GM18867 (cell line): ENCODE measurements at regions not wholly inside any gene's neighbourhood (a gene's known extent, or its start where the extent isn't known, plus 50 kb on each side); places are given as distances from the start of the nearest gene placed in this dataset.
A peak's percentile ranks its signal among the peaks of the same experiment; 100 is the strongest.

ENCODE experiments used
- ATAC-seq: cut with Tn5 transposase; IDR thresholded peaks from one replicate; pipeline ENCODE4 v1.9.1; 2021; ENCODE audit warnings: mild to moderate bottlenecking, moderate library complexity; ENCODE audit not compliant: unreplicated experiment

DNA sequence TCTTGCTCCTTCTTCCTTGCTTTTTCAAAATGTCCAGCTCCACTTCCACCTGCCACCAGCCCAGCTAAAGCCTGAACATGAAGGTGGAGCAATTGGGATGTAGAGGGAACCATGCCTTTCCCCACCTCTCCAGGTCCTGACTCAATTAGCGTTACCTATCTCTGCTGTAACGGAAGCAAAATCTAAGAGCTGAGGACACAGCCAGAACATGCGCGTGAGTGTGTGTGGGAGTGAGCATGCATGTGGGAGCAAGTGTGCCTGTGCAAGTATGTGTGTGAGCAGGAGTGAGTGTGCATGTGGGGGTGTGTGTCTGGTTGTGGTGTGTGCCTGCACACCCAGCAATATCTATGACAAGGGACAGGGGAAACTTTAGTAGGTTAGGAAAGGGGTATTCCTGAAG, 364.5 kb downstream of the MID1IP1 start:
- no peak for ATAC-seq

GRCh38 chrX:39167791-39168190, 366.5 kb downstream of the MID1IP1 start:
- peak; percentile 87 for ATAC-seq

- no peak for ATAC-seq
Observed at GRCh38 chrX:39168609-39169008, 367.4 kb downstream of the MID1IP1 start.

DNA sequence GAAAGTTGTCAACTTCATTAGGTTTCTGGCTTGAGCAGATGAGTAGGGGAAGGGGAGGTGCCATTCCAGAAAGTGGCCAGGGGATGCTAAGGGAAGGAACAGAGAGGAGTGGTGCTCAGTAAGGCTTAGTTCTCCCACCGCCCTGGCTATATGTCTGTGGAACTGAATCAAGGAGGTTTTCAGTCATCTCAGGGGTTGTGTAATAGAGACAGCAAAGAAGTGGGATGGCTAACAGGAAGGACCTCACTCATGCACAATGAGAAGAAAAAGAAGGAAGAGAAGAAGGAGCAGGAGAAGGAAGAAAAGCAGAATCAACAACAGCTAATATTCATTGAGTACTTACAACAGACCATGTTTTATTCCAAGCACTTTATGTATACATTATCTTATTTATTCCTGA, 368.7 kb downstream of the MID1IP1 start:
- no peak for ATAC-seq

DNA sequence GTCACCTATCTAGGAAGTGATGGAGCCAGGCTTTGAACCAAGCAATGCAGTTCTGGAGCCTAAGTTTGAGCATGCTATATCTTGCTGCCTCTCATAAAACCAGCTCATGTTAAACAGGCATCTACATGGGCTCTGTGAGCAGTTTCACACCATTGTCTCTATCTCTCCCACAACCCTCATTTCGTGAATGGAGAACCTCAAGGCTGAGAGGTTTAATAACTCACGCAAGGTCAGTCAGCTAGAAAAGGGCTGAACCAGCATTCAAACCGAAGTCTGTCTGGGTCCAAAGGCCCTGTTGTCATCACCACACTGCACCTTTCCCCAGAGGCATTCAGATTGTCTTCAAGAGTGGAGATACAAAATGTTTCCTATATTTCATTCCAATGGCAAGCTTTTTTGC, 369.2 kb downstream of the MID1IP1 start:
- ATAC-seq = no peak

DNA sequence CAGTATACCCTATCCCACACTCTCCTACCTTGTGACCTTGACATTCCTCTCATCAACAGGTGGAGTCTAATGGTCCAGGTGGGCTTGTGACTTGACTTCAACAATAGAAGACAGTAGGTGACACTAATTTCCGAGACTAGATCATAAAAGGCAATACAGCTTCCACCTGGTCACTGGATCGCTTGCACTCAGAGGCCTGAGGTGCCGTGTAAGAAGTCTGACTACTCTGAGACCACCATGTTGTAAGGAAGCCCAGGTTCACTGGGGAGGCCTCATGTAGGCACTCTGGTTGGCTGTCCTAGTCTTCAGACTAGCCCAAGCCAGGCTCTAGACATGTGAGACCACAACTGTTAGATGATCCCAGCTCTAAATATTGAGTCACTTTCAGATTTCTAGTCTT, 370.4 kb downstream of the MID1IP1 start:
- no peak for ATAC-seq

DNA sequence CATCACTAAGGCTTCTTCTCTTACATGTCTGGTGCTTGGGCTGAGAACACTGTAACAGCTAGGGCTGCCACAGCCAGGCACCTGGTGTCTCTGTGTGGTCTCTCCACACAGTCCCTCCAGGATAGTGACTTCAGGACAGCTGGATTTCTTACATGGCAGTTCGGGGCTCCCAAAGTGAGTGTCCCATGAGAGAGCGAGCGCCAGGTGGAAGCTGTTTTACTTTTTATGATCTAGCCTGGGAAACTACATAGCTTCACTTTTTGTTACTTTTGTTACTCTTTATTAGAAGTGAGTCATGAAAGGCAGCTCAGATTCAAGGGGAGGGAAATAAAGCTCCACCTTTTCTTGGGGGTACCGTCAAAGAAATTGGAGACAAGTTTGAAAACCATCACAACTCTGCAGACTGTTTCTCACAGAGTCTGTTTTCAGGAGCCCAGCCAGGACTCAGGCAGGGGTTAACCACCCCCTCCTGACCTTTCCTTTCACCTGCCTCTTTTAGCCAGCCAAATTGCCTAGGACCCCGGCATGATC, 373.0 kb downstream of the MID1IP1 start:
- no peak for ATAC-seq

DNA sequence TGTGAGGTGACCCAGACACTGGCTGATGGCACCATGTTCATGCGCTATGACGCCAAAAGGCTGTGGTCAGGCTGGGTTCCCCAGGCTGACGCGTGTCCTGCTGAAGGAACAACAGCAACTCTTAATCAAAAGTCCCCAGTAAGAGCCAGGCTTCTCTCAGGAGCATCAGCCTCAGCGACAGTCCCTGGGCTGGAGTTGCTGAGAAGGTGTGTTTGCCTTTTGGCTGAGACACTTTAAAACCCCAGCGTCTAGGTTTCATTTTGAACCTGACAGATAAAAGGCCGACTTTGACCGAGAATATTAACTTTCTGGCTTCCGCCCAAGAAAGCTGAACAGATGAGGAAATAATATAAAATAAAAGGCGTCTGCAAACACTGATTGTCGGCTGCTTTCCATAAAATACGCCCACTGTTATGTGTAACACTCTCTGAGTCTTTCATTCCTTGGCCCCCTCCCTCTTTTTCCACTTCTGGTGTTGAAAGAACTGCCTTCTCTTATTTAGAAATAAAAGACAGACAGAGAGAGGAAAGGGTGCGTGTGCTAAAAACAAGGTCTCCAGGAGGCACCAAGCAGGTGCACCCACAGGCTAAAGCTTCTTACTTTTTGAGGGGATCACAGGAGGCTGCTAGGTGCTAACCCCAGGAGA, 373.6 kb downstream of the MID1IP1 start:
- ATAC-seq = no peak

DNA sequence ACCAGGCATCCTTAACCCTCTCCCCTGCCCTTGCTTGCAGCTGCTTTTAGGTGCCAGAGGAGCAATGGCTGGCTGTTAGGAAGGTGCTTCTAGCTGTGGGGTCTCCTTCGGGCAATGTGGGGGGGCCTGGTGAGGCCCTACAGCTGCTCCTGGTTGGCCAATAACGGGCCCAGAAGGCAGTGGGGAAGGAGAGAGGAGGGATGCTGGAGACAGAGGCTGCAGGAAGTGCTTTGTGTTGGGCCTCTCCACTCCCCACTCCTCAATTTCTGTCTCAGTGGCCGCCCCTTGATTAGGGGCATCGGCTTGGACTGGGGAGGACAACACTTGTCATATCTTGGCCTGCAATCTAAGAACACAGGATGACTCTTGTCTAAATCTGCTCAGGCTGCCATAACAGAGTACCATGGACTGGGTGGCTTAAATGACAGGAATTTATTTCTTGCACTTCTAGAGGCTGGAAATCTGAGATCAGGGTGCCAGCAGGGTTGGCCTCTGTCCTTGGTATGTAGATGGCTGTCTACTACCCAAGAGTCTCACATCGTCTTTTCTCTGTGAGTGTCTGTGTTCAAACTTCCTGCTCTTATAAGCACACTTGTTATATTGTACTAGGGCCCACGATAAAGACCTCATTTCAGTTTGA, 374.3 kb downstream of the MID1IP1 start:
- ATAC-seq = no peak

DNA sequence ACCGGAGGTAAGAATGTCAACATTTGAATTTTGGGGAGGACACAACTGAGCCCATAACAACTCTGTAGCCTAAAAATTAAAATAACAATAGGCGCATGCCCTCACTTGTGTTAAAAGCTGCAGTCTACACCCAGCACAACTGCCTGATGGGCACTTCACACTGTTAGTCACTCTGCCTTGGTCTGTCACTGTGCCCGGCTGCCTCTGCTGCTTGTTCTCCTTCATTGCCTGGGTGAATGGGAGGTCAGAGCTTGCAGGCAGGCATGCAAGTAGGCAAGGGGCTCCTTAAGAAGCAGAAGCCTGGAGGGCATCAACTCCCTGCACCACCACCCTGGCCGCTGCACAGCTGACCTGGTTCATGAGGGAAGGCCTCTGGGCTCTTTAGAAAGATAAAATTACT, 374.8 kb downstream of the MID1IP1 start:
- ATAC-seq = no peak

- ATAC-seq = no peak
Observed at GRCh38 chrX:39189431-39189830, 388.2 kb downstream of the MID1IP1 start.

GRCh38 chrX:39194673-39195072, 393.4 kb downstream of the MID1IP1 start:
- ATAC-seq = no peak

- ATAC-seq = no peak
Observed at GRCh38 chrX:39195156-39195555, 393.9 kb downstream of the MID1IP1 start.

GRCh38 chrX:39196192-39197102, 395.2 kb downstream of the MID1IP1 start:
- ATAC-seq = peak; percentile 97

GRCh38 chrX:39199429-39199828, 398.2 kb downstream of the MID1IP1 start:
- no peak for ATAC-seq

DNA sequence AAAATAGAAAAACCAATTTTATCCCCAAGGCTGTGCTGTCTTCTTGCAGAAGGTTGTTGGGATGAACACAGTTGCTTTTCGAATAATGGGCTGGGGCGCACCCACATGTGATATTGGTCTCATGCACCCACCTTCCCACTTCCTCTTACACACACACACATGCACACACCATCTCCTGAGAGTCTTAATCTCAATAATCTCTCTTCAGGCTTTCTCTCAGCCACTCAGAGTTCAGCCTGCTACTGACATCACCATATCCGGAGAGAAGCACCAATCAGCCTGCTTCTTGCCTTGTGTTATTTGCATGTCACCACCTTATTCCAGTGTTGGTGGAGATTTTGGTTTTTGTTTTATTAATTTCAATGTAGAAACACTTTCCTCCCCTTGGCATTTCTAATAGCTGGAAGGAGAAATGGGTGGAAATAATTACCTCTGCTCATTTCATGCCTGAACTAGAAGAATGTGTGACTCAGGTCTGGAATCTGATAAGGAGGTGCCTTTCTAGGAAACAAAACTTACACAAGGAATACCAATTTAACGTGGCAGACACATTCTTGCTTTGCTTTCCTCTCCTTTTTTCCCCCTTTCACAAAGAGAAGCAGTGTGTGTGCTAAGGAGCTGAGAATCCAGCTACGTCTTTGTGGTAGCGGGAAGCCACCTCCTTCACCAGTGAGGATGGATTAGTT, 400.2 kb downstream of the MID1IP1 start:
- ATAC-seq = peak; percentile 30

DNA sequence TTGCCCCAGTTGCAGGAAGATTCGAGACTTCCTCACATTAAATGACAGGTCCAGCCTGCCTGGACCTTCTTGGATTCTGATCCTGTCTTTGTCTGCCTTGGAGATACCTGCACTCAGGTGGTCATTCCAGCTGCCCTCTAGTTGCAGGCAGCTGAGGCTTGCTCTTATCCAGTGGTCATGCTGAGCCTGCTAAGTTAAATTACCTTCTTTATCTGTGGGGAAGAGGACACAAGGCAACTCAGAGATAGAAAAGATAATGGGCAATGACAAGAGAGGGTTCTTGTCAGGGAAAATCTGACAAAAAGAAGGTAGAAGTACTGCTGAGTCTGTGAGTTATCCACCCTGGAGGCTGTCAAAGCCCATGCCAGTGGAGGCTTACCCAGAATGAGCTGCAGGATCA, 401.4 kb downstream of the MID1IP1 start:
- no peak for ATAC-seq

- no peak for ATAC-seq
Observed at GRCh38 chrX:39203427-39203826, 402.2 kb downstream of the MID1IP1 start.

GRCh38 chrX:39204353-39204752, 403.1 kb downstream of the MID1IP1 start:
- no peak for ATAC-seq

DNA sequence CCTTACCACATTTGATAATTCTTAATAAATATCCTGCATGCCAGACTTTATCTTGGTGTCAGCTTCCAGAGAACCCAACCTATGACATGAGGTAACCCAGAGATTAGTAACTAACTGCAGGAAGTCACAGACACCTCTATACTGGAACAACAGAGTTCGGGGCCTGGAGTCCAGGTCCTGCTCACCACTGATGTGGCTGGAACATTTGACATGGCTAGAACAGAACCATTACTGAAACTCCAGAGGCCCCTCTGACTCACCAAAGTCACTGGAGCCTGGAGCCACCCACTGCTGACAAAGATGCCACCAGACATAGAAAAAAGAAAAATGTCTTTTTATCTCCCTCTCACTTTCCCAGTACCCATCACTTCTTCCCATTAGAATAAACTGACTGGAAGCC, 403.7 kb downstream of the MID1IP1 start:
- peak; percentile 53 for ATAC-seq

GRCh38 chrX:39205467-39205866, 404.2 kb downstream of the MID1IP1 start:
- no peak for ATAC-seq
